HUES6 (cell line): ENCODE measurements at regions not wholly inside any gene's neighbourhood (a gene's known extent, or its start where the extent isn't known, plus 50 kb on each side); places are given as distances from the start of the nearest gene placed in this dataset.

Experiments
- H3K27ac ChIP-seq: 2 replicates; pipeline ENCODE4 v1.7.0; 2013; ENCODE audit warnings: low read depth, mild to moderate bottlenecking, low read length, inconsistent platforms
- H3K27me3 ChIP-seq: 2 replicates; pipeline ENCODE4 v1.6.1; 2013; ENCODE audit warnings: low read length; ENCODE audit not compliant: control insufficient read depth, insufficient read depth
- H3K36me3 ChIP-seq: 2 replicates; pipeline ENCODE4 v1.6.1; 2013; ENCODE audit warnings: low read length; ENCODE audit not compliant: control insufficient read depth, insufficient read depth
- H3K4me1 ChIP-seq: 2 replicates; pipeline ENCODE4 v1.6.1; 2013; ENCODE audit warnings: low read length; ENCODE audit not compliant: control insufficient read depth, insufficient read depth
- H3K4me3 ChIP-seq: 2 replicates; pipeline ENCODE4 v1.5.1; 2013; ENCODE audit warnings: low read depth, low read length
- H3K9ac ChIP-seq: one replicate; pipeline ENCODE4 v1.6.1; 2013; ENCODE audit warnings: mild to moderate bottlenecking, low read length
- H3K9me3 ChIP-seq: 2 replicates; pipeline ENCODE4 v1.6.1; 2013; ENCODE audit warnings: low read depth, low read length; ENCODE audit not compliant: control insufficient read depth, insufficient read depth

DNA sequence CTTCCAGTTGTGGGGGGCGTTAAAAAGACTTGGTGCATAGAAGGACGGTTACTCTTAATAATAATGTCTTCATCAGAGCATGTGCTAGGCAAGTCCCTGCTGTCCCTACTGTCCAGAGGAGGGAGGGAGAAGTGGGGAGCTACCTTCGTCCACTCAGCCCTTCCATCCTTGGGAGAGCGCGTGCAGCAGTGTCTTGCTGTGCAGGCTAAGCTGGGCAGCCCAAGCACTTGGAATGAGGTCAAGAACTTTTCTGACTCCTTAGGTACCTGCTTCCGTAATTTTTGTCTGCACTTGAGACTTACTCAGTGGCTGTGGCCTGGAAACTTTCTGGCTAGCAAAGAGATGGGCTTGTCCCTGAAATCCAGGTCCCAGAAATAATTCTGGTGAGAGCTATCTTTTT, 265.9 kb upstream of the SORCS1 start:
- Histone ChIP-seq H3K4me1 (no peaks in the 10 kb centered on the region), H3K9ac (no peak overlapping the region), H3K36me3 (no peaks in the 10 kb centered on the region), H3K27ac (no peak overlapping the region), H3K9me3 (no peaks in the 10 kb centered on the region), H3K4me3 (no peak overlapping the region), H3K27me3 (no peaks in the 10 kb centered on the region)

DNA sequence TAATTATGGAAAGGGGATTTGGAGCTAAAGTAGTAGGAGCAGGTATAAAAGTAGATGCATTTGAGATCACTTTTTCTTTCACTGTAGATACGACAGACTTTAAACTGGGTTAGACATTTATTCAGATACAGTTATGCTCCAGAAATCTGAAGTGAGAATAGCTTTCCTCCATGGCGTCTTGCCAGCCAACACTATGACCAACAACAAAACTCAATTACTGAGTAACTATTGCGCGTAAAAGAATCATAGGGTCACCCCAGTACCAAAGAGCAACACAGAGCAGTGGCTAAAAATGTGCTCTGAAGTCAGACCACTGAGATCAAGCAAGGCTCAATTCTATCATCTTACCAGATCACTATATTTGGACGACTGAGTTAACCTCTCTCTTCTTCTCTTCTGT, 262.5 kb upstream of the SORCS1 start:
- H3K4me1 ChIP-seq: no peaks in the 10 kb centered on the region
- no peak overlapping the region for H3K9ac ChIP-seq
- H3K27me3 ChIP-seq: no peaks in the 10 kb centered on the region
- no peak overlapping the region for H3K27ac ChIP-seq
- H3K36me3 ChIP-seq: no peaks in the 10 kb centered on the region
- no peak overlapping the region for H3K4me3 ChIP-seq
- no peaks in the 10 kb centered on the region for H3K9me3 ChIP-seq

DNA sequence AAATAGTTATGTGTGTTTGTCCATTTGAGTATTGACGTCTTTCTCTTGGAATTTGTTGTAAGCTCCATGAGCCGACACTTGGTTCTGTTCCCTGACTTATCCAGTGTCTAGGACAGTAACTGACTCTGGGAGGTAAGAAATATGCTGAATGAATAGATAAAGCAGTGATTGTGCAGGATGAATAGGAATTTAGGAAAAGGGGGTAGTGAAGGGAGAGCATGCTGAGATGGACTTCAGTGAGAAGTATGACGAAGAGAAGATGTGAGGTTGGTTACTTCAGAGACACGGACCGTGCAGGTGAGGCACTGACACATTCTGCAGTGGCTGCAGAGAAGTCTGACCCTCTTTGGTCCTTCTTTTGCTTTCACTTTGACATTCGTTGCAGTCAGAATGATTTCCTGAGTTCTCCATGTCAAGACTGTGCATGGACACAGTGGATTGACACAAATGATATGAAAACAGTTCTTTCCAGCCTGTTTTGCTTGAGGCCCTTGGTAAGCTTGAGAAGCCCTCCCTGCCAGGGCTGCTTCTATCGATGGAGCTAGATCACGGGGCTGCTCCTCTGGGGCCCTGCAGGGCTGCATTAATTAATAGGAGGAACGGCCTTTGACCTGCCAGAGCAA, 261.5 kb upstream of the SORCS1 start:
- no peaks in the 10 kb centered on the region for H3K4me1 ChIP-seq
- no peaks in the 10 kb centered on the region for H3K27me3 ChIP-seq
- no peaks in the 10 kb centered on the region for H3K9me3 ChIP-seq
- H3K4me3 ChIP-seq: no peak overlapping the region
- no peak overlapping the region for H3K27ac ChIP-seq
- H3K36me3 ChIP-seq: no peaks in the 10 kb centered on the region
- H3K9ac ChIP-seq: no peak overlapping the region

DNA sequence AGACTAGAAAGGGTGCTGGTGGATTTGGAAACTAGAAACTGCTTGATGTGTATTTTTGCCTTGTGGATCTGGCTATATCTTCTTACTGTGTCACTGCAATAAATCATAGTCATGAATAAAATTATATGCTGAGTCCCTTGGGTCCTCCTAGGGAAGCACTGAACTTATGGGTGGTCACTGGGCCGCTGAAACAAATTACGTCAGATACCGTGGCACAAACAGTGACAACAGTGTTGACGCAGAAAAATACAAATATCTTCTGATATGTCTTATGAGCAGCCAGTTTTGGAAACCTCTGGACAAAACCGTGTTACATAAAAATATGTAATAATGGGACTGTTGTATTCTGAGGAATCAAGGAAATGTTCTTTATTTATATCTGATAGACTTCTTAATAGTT, 260.1 kb upstream of the SORCS1 start:
- Histone ChIP-seq H3K4me1 (no peaks in the 10 kb centered on the region), H3K36me3 (no peaks in the 10 kb centered on the region), H3K9me3 (no peaks in the 10 kb centered on the region), H3K27ac (no peak overlapping the region), H3K9ac (no peak overlapping the region), H3K27me3 (no peaks in the 10 kb centered on the region), H3K4me3 (no peak overlapping the region)

DNA sequence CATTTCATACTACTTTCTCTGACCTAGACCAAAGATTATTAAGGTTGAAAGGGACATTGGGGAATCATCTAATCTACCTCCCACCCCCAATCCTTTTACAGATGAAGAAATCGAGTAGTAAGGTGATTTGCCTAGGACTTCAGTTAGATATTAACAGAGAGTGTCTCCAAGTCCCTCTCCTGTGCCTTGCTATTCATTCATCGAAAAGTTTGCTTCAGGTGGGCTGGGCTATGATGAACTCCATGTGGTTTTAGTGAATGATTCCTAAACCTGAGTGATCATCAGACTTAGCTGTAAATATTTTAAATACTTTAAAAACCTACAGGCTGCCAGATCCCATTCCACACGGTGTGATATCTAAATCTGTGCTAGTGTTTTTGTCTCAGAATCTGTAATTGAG, 259.4 kb upstream of the SORCS1 start:
- Histone ChIP-seq H3K9me3 (no peaks in the 10 kb centered on the region), H3K27me3 (no peaks in the 10 kb centered on the region), H3K4me1 (no peaks in the 10 kb centered on the region), H3K9ac (no peak overlapping the region), H3K4me3 (no peak overlapping the region), H3K27ac (no peak overlapping the region), H3K36me3 (no peaks in the 10 kb centered on the region)

DNA sequence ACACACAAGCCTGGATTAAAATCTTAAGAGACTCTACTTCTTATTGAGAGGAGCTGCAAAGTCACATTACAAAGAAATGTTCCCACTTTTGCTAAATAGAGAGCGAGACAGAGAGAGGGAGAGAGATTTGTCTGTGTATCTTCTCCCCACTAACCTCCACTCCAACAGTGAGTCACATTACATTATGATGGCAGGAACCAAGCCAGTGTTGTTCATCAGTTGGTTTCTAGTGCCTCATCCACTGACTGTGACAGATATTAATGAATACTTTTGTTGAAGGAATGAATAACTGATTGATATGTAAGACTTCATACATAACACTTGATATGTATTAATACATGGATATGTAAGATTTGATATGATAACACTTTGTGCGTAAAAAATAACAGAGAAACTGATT, 258.2 kb upstream of the SORCS1 start:
- H3K36me3 ChIP-seq: no peaks in the 10 kb centered on the region
- no peak overlapping the region for H3K9ac ChIP-seq
- no peaks in the 10 kb centered on the region for H3K4me1 ChIP-seq
- no peaks in the 10 kb centered on the region for H3K27me3 ChIP-seq
- H3K27ac ChIP-seq: no peak overlapping the region
- no peaks in the 10 kb centered on the region for H3K9me3 ChIP-seq
- H3K4me3 ChIP-seq: no peak overlapping the region

DNA sequence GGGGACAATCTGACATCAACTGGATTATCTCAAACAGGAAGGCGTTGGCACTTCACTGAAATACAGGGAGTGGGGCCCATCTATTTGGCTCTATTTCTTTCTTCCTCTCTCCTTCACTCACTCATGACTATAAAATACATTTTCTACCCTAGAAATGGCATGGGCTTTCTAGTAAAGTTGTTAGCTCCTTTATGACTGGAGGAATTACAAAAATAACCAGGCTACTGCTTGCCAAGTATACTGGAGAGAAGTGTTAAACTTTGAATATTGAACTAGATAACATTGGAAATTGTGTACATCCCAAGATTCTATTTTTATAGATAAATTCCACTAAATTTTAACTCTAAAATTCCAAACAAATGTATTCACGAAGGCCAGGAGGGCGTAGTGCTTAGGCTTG, 255.7 kb upstream of the SORCS1 start:
- Histone ChIP-seq H3K27me3 (no peaks in the 10 kb centered on the region), H3K4me3 (no peak overlapping the region), H3K4me1 (no peaks in the 10 kb centered on the region), H3K9ac (no peak overlapping the region), H3K27ac (no peak overlapping the region), H3K36me3 (no peaks in the 10 kb centered on the region), H3K9me3 (no peaks in the 10 kb centered on the region)

DNA sequence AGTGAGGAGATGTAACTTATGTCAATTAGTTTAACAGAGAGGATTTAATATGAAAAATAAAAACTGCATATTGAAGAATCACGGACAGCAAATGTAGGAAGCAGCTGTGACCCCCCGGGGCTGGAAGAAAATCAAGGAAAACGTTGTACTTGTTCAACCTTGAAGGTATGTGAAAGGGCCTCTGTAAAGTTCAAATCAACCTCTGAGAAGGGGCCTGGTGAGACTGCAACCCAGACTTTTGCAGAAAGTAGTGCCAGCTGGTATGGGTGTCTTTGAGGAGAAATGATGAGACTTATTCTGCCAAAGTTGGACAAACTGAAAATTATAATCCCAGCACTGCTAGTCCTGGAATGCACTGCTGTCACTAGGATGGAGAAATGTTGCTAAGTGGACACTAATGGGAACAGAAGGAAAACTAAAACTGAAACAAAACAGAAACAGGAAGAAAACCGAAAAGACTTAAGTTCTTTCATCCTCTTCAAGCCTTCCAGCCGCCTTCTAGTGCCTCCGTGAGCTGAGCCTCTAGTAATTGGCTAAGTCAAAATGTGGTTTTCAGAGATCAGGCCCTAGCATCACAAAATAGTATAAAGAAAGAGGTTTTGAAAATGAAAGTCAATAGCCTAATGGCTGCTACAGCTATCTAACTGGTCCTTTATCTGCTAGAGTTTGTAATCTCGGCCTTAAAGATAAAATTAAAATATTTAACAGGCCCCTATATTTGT, 253.7 kb upstream of the SORCS1 start:
- Histone ChIP-seq H3K4me3 (no peak overlapping the region), H3K27ac (no peak overlapping the region), H3K27me3 (no peaks in the 10 kb centered on the region), H3K9me3 (no peaks in the 10 kb centered on the region), H3K9ac (no peak overlapping the region), H3K4me1 (no peaks in the 10 kb centered on the region), H3K36me3 (no peaks in the 10 kb centered on the region)

DNA sequence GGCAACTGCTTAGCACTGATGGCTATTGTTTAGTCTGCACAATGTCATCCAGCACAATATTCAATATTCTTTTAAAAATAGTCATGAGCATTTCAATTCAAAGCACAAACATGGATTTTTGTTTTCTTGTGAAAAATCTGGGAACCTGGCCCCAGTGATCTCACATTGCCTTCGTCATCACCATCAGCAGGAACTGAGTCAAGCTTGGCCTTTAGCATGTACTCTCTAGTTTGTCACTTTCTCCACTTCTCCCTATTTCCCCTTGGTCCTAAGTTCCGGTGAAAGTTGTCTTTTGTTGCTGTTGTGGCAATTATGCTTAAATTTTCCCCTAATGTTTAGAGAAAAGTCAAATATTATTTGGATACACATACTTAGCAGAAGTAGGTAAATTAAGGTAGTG, 252.9 kb upstream of the SORCS1 start:
- Histone ChIP-seq H3K36me3 (no peaks in the 10 kb centered on the region), H3K27me3 (no peaks in the 10 kb centered on the region), H3K27ac (no peak overlapping the region), H3K4me3 (no peak overlapping the region), H3K4me1 (no peaks in the 10 kb centered on the region), H3K9ac (no peak overlapping the region), H3K9me3 (no peaks in the 10 kb centered on the region)

DNA sequence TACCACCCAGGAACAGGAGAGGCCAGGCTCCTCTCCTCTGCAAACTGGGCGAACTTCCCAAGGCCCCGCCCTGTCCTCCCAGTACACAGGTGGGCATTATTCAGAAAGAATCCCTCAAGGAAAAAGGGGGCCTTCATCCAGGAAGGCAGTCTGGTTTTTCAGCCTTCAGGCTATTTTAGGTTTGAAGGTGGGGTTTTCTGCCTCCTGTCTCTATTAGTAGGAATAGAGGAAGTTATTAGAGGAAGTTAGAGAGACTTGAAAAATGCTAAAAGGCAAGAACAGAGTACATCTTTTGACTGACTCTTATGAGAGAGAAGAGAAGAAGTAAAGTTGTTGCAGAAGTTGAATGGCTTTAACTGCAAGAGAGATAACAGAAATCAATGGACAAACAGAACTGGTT, 250.9 kb upstream of the SORCS1 start:
- Histone ChIP-seq H3K27ac (no peak overlapping the region), H3K4me3 (no peak overlapping the region), H3K36me3 (no peaks in the 10 kb centered on the region), H3K9ac (no peak overlapping the region), H3K9me3 (no peaks in the 10 kb centered on the region), H3K4me1 (no peaks in the 10 kb centered on the region), H3K27me3 (no peaks in the 10 kb centered on the region)

DNA sequence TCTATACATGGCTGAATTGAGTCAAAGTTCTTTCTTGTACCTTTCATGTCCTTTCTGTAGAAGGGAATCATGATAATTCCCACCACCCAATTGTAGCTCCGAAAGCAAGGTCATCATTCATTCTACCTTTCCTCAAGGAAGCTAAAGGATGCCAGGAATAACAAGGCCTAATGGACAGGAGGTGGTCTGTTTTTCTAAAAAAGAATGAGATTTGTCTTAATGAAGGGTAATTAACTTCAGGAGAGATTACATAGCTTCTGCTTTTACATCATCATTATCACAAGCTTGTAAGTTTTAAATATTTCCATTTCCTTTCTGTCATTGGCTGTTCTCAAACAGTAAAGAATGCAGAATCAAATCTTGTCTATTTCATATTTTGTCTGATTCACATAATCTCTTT, 249.5 kb upstream of the SORCS1 start:
- no peaks in the 10 kb centered on the region for H3K36me3 ChIP-seq
- no peak overlapping the region for H3K9ac ChIP-seq
- no peaks in the 10 kb centered on the region for H3K27me3 ChIP-seq
- no peak overlapping the region for H3K27ac ChIP-seq
- H3K4me1 ChIP-seq: no peaks in the 10 kb centered on the region
- H3K4me3 ChIP-seq: no peak overlapping the region
- H3K9me3 ChIP-seq: no peaks in the 10 kb centered on the region
